HG02798 (cell line): ENCODE measurements at regions not wholly inside any gene's neighbourhood (a gene's known extent, or its start where the extent isn't known, plus 50 kb on each side); places are given as distances from the start of the nearest gene placed in this dataset.
"Not testable (repeated sequence)": the region's sequence is repeated elsewhere in the genome, so short reads cannot be mapped to it uniquely, and the experiment has no call there.

Experiments
- ATAC-seq: cut with Tn5 transposase; IDR thresholded peaks from one replicate; pipeline ENCODE4 v1.9.1; 2021; ENCODE audit warnings: mild to moderate bottlenecking; ENCODE audit not compliant: unreplicated experiment, poor library complexity

DNA sequence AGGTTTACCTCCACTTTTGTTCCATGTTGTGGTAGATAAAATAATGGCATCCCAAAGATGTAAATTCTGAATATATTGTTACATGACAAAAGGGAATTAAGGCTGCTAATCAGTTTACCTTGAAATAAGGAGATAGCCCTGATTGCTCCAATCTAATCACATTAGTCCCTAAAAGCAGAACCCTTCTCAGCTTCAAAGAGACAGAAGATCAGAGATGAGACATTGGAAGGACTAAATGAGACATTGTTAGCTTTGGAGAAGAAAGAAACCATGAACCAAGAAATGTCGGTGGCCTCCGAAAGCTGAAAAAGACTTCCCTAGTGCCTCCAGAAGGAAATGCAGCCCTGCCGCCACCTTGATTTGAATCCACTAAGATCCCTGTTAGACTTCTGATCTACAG, 82.8 kb upstream of the PARP8 start:
- no peak for ATAC-seq

DNA sequence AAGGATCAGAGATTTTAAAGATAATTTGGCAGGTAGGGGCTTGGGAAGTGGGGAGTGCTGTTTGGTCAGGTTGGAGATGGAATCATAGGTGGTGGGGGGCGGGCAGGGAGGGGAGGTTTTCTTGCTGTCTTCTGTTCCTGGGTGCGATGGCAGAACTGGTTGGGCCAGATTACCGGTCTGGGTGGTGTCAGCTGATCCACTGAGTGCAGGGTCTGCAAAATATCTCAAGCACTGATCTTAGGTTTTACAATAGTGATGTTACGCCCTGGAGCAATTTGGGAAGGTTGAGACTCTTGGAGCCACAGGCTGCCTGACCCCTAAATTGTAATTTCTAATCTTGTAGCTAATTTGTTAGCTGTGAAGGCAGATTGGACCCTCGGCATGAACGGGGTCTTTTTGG, 78.0 kb upstream of the PARP8 start:
- not testable (repeated sequence) for ATAC-seq

DNA sequence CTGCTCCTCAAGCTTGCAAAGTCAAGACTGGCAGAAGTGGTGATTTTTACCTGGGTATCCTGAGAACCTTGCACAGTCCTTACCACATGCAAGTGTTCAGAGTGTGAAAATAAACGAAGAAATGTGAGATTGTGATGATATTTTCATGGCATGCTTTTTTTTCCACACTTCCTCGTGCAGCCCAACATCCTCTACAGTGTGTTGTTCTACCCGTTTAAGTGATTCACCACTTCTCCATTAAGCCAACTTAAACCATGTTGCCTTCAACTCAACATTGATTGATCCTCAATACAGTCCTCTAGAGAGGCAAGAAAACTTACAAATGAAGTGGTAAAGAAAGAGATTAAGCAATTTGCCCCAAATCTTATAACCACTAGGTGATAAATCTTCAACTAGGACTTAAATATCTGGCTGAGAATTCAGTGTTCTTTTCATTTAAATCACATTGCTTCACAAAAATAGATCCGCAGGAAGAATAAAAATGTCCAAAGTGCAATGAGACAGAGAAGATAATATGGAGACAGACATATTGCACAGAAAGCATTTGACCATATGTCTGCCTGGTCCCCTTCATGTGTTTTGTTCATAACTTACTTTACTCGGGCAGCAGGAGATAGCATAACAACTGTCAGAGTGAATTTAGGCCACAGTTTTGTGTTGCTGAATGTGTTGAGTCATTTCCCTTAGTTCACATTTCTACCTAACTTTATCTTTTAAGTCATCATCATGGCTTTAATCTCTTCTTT, 75.8 kb upstream of the PARP8 start:
- ATAC-seq: not testable (repeated sequence)

DNA sequence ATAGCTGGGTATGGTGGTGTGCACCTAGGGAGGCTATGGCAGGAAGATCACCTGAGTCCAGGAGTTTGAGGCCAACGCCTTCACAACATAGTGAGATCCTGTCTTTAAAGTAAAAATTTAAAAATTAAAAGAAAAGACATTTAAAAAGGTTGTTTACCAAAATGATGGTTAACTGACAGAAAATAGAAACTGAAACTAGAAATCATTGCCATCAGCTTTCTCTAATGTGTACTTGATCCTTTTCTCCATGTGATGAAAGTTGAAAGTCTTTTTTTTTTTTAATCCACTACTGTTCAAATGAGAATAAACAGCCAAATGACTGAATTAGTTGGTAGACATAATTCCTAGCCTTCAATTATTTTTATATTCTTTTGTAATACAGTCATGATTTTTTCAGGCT, 75.1 kb upstream of the PARP8 start:
- not testable (repeated sequence) for ATAC-seq

DNA sequence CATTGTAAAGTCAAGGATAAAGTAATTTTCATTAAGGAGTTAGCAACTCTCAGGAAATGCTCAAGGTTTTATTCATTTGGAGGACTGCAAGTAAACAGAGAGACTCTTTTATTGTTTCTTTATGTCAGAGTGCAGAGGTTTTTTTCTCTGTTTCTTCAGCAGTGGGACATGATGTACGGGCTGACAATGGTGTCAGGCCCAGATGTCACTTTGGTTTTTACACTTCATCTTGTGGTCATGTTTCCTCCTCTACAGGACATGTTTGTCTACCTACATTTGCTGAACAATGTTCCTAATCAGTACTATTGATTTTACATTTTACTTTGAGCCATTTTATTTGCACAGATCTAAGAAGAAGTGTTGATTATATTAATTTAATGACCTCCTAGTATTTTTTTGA, 72.8 kb upstream of the PARP8 start:
- ATAC-seq: no peak

DNA sequence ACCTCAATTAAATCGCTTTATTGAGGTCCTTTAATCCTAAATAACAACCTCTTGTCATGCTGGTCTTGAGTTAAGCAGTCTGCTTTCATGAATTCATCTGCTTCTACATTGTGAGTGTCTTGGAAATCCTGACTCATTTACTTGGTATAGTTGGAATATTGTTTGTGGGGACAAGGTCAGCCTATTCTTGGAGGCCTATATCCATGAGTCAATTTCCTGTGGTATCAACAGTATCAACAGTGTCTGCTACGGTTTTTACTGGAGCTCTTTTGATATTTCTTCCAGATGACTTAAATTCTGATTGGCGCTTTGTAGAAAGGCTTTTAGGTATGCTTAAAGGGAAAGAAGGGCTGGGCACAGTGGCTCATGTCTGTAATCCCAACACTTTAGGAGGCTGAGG, 71.2 kb upstream of the PARP8 start:
- ATAC-seq: no peak

DNA sequence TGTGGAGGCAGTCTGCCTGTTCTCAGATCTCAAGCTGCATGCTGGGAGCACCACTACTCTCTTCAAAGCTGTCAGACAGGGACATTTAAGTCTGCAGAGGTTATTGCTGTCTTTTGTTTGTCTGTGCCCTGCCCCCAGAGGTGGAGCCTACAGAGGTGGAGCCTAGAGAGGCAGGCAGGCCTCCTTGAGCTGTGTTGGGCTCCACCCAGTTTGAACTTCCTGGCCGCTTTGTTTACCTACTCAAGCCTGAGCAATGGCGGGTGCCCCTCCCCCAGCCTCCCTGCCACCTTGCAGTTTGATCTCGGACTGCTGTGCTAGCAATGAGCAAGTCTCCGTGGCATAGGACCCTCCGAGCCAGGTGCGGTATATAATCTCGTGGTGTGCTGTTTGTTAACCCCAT, 64.9 kb upstream of the PARP8 start:
- ATAC-seq: not testable (repeated sequence)

DNA sequence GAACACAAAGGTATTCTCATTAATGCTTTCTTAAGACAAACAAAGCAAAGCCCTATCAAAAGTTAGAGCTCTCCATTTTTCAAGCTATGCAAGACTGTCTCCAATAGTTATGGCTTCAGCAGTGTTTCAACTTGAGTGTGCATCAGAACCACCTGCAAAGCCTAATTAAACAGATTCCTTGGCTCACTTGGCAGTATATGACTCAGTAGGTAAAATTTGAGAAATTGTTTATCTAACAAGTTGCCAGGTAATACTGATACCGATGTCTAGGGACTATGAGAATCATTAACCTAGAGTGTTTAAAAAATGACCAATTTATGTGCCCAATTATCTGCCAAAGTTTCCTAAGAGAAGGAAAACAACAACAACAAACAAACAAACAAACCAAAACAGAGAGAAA, 60.3 kb upstream of the PARP8 start:
- no peak for ATAC-seq

DNA sequence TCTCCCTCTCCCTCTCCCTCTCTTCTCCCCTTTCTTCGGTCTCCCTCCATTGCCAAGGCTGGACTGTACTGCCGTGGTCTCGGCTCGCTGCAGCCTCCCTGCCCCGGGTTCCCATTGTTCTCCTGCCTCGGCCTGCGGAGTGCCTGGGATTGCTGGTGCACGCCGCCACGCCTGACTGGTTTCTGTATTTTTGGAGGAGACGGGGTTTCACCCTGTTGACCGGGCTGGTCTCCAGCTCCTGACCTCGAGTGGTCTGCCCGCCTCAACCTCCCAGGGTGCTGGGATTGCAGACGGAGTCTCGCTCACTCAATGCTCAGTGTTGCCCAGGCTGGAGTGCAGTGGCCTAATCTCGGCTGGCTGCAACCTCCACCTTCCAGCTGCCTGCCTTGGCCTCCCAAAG, 59.0 kb upstream of the PARP8 start:
- ATAC-seq: not testable (repeated sequence)

DNA sequence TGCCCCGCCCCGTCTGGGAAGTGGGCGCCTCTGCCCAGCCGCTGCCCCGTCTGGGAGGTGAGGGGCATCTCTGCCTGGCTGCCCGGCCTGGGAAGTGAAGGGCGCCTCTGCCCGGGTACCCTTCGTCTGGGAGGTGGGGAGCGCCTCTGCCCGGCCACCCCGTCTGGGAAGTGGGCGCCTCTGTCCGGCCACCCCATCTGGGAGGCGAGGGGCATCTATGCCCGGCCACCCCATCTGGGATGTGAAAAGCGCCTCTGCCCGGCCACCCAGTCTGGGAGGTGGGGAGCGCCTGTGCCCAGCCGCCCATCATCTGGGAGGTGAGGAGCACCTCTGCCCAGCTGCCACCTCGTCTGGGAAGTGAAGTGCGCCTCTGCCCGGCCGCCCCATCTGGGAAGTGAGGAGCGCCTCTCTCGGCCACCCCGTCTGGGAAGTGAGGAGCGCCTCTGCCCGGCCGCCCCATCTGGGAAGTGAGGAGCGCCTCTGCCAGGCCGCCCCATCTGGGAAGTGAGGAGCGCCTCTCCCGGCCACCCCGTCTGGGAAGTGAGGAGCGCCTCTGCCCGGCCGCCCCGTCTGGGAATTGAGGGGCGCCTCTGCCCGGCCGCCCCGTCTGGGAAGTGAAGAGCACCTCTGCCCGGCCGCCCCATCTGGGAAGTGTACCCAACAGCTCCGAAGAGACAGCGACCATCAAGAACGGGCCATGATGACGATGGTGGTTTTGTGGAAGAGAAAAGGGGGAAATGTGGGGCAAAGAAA, 58.3 kb upstream of the PARP8 start:
- ATAC-seq: not testable (repeated sequence)

DNA sequence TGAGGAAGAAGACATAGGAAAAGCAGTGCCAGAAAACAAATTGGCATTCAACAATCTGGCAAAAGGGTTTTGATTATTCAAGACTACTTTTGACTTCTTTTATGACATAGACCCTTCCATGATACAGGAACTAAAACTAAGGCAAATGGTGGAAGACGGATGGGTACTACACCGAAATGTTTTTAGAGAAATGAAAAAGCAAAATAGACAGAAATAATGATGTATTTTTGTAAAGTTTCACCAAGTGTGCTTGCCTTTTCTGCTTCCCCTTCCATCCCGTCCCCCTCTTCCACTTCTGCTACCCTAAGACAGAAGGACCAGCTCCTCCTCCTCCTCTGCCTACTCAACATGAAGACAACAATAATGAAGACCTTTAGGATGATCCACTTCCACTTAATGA, 53.4 kb upstream of the PARP8 start:
- not testable (repeated sequence) for ATAC-seq
